BJ (cell line): ENCODE measurements at regions not wholly inside any gene's neighbourhood (a gene's known extent, or its start where the extent isn't known, plus 50 kb on each side); places are given as distances from the start of the nearest gene placed in this dataset.

ENCODE experiments used
- CTCF ChIA-PET: fragments of 350-600 bp; formaldehyde crosslinking; extraction: SDS; loops from one replicate; lab custom pipeline; 2021; ENCODE audit warnings: antibody characterized with exemption, inconsistent platforms; lab: Yijun Ruan, JAX
- POLR2A ChIA-PET: fragments of 300-600 bp; sonication (Branson Sonifier 250); formaldehyde crosslinking; extraction: SDS; loops from one replicate; lab custom pipeline; 2021; ENCODE audit warnings: antibody characterized with exemption; lab: Charles Lee
- DNase-seq: peaks from one replicate; pipeline ENCODE4 v3.0.0-alpha.2; 2011; ENCODE audit warnings: low read depth
- H3K27me3 ChIP-seq: 2 replicates; pipeline ENCODE4 v1.6.0; 2011; ENCODE audit warnings: low read length; ENCODE audit not compliant: control insufficient read depth, insufficient read depth
- H3K36me3 ChIP-seq: 2 replicates; pipeline ENCODE4 v1.5.1; 2011; ENCODE audit warnings: low read length; ENCODE audit not compliant: control insufficient read depth, insufficient read depth
- H3K4me3 ChIP-seq: 2 replicates; pipeline ENCODE4 v1.5.1; 2011; ENCODE audit warnings: low read depth, mild to moderate bottlenecking, control low read depth, low read length
- TF ChIP-seq, protein P1 (sequence below): IDR thresholded peaks from 2 replicates; pipeline ENCODE4 v1.5.1; 2011; ENCODE audit warnings: low read depth, mild to moderate bottlenecking, control low read depth, inconsistent platforms, low read length, moderate library complexity; ENCODE audit not compliant: insufficient read depth

DNA sequence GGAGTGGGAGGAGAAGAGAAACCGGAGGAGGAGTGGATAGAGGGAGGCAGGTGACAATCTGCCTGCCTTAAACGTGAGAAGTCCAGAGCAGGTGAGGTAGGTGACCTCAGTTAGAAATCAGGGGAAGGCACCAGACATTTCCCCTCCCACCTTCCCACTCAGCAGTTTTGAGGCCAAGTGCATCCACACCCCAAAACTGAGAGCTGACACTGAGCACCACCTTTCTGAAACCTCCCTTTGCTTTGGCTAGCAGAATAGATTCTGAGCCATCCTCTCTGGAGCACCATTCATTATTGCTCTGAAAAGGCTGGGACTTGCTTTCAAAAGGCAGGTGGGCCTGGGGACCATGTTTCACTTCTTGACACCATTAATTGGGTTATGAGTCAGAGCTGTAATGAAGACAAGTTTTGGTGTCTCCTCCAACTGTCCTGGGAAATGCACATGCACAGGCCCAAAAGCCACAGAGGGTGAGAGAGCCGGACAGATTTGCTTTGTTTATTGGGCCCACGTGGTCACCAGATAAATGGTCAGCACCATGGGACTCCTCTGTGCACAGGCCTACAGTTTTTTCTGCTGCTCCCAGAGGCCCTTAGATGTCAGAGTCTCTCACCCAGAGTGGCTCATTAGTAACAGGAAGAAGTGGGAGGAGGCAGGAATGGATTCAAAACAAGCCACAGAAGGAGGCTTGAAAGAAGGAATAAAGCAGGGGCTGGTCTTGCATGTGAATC is 314.7 kb downstream of the TLE1 start:
- no peaks in the 10 kb centered on the region for H3K27me3 ChIP-seq
- POLR2A ChIA-PET = no interaction called here
- DNase-seq = no peak
- TF ChIP-seq, protein P1, sequence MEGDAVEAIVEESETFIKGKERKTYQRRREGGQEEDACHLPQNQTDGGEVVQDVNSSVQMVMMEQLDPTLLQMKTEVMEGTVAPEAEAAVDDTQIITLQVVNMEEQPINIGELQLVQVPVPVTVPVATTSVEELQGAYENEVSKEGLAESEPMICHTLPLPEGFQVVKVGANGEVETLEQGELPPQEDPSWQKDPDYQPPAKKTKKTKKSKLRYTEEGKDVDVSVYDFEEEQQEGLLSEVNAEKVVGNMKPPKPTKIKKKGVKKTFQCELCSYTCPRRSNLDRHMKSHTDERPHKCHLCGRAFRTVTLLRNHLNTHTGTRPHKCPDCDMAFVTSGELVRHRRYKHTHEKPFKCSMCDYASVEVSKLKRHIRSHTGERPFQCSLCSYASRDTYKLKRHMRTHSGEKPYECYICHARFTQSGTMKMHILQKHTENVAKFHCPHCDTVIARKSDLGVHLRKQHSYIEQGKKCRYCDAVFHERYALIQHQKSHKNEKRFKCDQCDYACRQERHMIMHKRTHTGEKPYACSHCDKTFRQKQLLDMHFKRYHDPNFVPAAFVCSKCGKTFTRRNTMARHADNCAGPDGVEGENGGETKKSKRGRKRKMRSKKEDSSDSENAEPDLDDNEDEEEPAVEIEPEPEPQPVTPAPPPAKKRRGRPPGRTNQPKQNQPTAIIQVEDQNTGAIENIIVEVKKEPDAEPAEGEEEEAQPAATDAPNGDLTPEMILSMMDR = no peak
- no peaks in the 10 kb centered on the region for H3K36me3 ChIP-seq
- H3K4me3 ChIP-seq = no peak overlapping the region
- CTCF ChIA-PET = interaction anchor here (1.5 kb wide), 1 partner anchor 11 kb away, joined by 4 read pairs; no protein-coding TSS in a partner anchor

DNA sequence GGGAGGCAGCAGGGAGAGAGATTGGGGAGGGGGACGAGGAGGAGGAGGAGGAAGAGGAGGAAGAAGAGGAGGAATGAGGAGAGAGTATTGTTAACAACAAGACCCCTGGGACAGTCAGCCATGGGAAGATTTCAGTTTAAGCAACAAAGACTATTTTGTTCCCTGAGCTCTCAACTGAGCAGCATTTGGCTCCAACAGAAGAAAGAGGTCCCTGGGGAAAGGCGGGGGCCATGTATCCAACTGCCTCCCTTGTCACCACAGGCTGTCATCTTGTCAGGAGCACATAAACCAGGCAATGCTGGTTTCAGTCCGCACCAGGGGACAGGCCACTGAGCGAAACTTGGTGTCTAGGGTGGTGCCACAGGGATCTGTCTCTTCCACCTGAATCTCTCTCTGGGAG is 316.1 kb downstream of the TLE1 start:
- Histone ChIP-seq H3K36me3 (no peaks in the 10 kb centered on the region), H3K4me3 (no peak overlapping the region), H3K27me3 (no peaks in the 10 kb centered on the region)
- DNase-seq = no peak
- POLR2A ChIA-PET = no interaction called here
- CTCF ChIA-PET = interaction anchor here (1.5 kb wide), 1 partner anchor 10 kb away, joined by 4 read pairs; no protein-coding TSS in a partner anchor
- TF ChIP-seq, protein P1 = no peak

DNA sequence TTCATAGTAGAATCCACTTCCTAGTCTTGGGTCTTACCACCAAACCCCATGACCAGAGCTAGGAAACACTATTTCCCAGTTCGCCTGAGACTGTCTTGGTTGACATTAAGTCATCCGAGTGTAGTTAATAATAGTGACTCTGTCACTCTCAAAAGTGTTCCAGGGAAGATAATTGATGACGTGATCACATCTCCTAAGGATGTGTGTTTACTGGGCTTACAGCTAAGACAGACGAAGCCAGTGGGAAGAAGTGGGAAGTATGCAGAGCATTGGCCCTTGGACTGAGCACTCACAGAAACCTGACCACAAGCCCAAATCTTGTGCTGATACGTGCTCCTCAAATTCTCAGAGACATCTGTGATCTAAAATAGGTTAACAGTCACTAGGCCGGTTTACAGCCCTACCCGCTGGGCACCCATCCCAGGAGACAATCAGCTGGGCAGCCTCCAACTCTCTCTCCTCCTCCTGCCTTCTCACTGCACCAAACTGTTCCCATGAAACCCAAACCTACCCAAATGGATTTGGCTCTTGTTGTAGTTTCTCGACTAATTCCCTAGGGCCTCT is 316.6 kb downstream of the TLE1 start:
- CTCF ChIA-PET = interaction anchor here (1.5 kb wide), 1 partner anchor 9 kb away, joined by 4 read pairs; no protein-coding TSS in a partner anchor
- Histone ChIP-seq H3K4me3 (no peak overlapping the region), H3K27me3 (no peaks in the 10 kb centered on the region), H3K36me3 (no peaks in the 10 kb centered on the region)
- TF ChIP-seq, protein P1 = no peak
- no peak for DNase-seq
- POLR2A ChIA-PET = no interaction called here

DNA sequence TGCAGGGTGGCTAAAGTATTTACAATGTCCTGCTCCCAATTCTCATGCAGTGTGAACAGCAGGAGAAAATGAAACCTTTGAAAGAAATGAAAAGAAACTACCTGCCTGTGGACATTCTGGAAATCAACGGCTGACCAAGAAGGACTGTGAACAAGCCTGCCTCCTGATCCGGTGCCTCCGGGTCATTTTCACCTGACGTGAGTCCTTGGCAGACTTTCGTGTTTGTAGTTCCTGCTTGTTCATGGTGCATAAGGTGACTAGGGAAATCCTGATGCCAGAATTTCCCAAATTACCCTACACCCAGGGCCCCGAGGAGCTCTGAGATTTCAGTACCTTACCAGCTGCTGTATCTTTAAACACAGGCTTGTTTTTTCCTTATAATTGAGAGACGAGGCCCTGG is 317.5 kb downstream of the TLE1 start:
- no peaks in the 10 kb centered on the region for H3K27me3 ChIP-seq
- POLR2A ChIA-PET = no interaction called here
- no peak for DNase-seq
- H3K36me3 ChIP-seq = no peaks in the 10 kb centered on the region
- no peak overlapping the region for H3K4me3 ChIP-seq
- TF ChIP-seq, protein P1 = no peak
- CTCF ChIA-PET = no interaction called here

DNA sequence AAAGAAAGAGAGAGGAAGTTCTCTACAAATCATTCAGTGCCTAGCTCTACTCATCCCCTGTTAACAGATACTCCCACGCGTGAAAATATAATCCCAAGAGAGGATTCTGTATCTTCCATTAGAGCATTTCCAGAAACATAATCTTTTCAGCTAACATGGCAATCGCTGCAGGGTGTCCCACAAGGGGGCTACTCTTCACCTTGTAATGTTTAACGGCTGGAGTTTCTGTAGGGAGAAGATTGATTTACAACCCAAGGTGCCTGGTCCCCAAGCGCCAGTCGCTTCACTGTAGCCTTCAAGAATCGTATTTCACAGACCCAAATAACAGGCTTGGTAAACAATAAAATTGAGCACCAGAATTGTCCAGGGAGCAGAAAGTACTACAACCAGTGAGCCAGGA is 318.7 kb downstream of the TLE1 start:
- TF ChIP-seq, protein P1 = no peak
- no peaks in the 10 kb centered on the region for H3K27me3 ChIP-seq
- no peak overlapping the region for H3K4me3 ChIP-seq
- ChIA-PET POLR2A (no interaction called here), CTCF (interaction anchor here (0.9 kb wide), 1 partner anchor 8 kb away, joined by 3 read pairs; no protein-coding TSS in a partner anchor)
- no peak for DNase-seq
- no peaks in the 10 kb centered on the region for H3K36me3 ChIP-seq
